ENCODE measurements at regions not wholly inside any gene's neighbourhood (a gene's known extent, or its start where the extent isn't known, plus 50 kb on each side); places are given as distances from the start of the nearest gene placed in this dataset.

GRCh38 chr1:116246174-116246573 lies 126.9 kb upstream of the ATP1A1 start:
- Histone ChIP-seq H3K79me2 (ENCODE audit: insufficient read depth, low read length) (no peaks in the 10 kb centered on the region), H3K9me3 (ENCODE audit: low read length) (no peaks in the 10 kb centered on the region), H3K4me3 (replicated peaks in 1 of 3; ENCODE audit: insufficient read depth in 1 of 3, low read depth in 2 of 3, low read length in 3 of 3) (no peak overlapping the region), H2AFZ (ENCODE audit: low read length) (no peak overlapping the region), H4K20me1 (ENCODE audit: insufficient read depth, low read length) (no peaks in the 10 kb centered on the region), H3K9ac (ENCODE audit: insufficient read depth, low read depth, low read length) (no peak overlapping the region), H3K27ac (ENCODE audit: extremely low read length, insufficient read depth, low read length) (no peak overlapping the region), H3K36me3 (replicated peaks in 1 of 2; ENCODE audit: control insufficient read depth in 1 of 2, insufficient read depth in 2 of 2, low read length in 2 of 2) (no peaks in the 10 kb centered on the region), H3K4me1 (ENCODE audit: insufficient read depth, low read length) (no peaks in the 10 kb centered on the region), H3K27me3 (ENCODE audit: control insufficient read depth in 1 of 2, insufficient read depth in 2 of 2, low read length in 2 of 2) (peaks cover 1 to 27% of the 10 kb centered on the region in 2 experiments; a peak in 4 of 5 replicates), H3K4me2 (ENCODE audit: low read depth, low read length) (no peak overlapping the region)
- ATAC-seq, result no peak
- no peak for FAIRE-seq
- CTCF ChIA-PET (ENCODE audit: low intra/inter-chr PET ratio, low total read pairs), result no interaction called here
- BruUV-seq (replicated peaks), result no TSS peak
- no peak for DNase-seq (ENCODE audit: low spot score)
- WGBS (ENCODE audit: low lambda C conversion rate), result 49% methylated on average over 3 of the region's 3 CpGs
- intact Hi-C loops (cut with micrococcal nuclease; ENCODE audit: unreplicated experiment), result no loop called here
- TF ChIP-seq FOXO1 (CRISPR knock-in tag; IDR thresholded peaks at IDR 0.05), result no peak
- TF ChIP-seq ZNF773 (CRISPR knock-in tag; IDR thresholded peaks at IDR 0.05; ENCODE audit: borderline replicate concordance), result no peak
- no peak for TF ChIP-seq ZNF547 (CRISPR knock-in tag; IDR thresholded peaks at IDR 0.05)
- no peak for TF ChIP-seq NKX3-1 (CRISPR knock-in tag; IDR thresholded peaks at IDR 0.05)
- TF ChIP-seq ZFP82 (CRISPR knock-in tag; IDR thresholded peaks at IDR 0.05; ENCODE audit: borderline replicate concordance), result no peak
- TF ChIP-seq IRX3 (CRISPR knock-in tag; IDR thresholded peaks at IDR 0.05; ENCODE audit: borderline replicate concordance, low read depth), result no peak
- TF ChIP-seq ZSCAN22 (CRISPR knock-in tag; IDR thresholded peaks at IDR 0.05), result no peak
- no peak for TF ChIP-seq KLF12 (CRISPR knock-in tag; IDR thresholded peaks at IDR 0.05; ENCODE audit: borderline replicate concordance)
- TF ChIP-seq RNF2 (conservative IDR thresholded peaks at IDR 0.05; ENCODE audit: low read depth), result no peak
- TF ChIP-seq, protein P1, sequence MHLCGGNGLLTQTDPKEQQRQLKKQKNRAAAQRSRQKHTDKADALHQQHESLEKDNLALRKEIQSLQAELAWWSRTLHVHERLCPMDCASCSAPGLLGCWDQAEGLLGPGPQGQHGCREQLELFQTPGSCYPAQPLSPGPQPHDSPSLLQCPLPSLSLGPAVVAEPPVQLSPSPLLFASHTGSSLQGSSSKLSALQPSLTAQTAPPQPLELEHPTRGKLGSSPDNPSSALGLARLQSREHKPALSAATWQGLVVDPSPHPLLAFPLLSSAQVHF (CRISPR knock-in tag; IDR thresholded peaks at IDR 0.05), result no peak
- in situ Hi-C loops (cut with HindIII; ENCODE audit: extremely low pct_ligation_motif_present, low pct_unique_long_range_greater_than_20kb), result no loop called here
- POLR2A ChIA-PET, result no interaction called here

GRCh38 chr1:116252271-116252670 lies 120.8 kb upstream of the ATP1A1 start:
- Histone ChIP-seq H3K4me1 (ENCODE audit: insufficient read depth, low read length) (peaks cover 4% of the 10 kb centered on the region; the same call in 1 of the 2 replicates), H3K4me3 (replicated peaks in 1 of 3; ENCODE audit: insufficient read depth in 1 of 3, low read depth in 2 of 3, low read length in 3 of 3) (no peak overlapping the region), H3K79me2 (ENCODE audit: insufficient read depth, low read length) (no peaks in the 10 kb centered on the region), H3K27me3 (ENCODE audit: control insufficient read depth in 1 of 2, insufficient read depth in 2 of 2, low read length in 2 of 2) (peaks cover 0 to 23% of the 10 kb centered on the region in 2 experiments; a peak in 1 of 5 replicates), H4K20me1 (ENCODE audit: insufficient read depth, low read length) (no peaks in the 10 kb centered on the region), H2AFZ (ENCODE audit: low read length) (no peak overlapping the region), H3K9me3 (ENCODE audit: low read length) (no peaks in the 10 kb centered on the region), H3K36me3 (replicated peaks in 1 of 2; ENCODE audit: control insufficient read depth in 1 of 2, insufficient read depth in 2 of 2, low read length in 2 of 2) (no peaks in the 10 kb centered on the region), H3K27ac (ENCODE audit: extremely low read length, insufficient read depth, low read length) (no peak overlapping the region), H3K9ac (ENCODE audit: insufficient read depth, low read depth, low read length) (no peak overlapping the region), H3K4me2 (ENCODE audit: low read depth, low read length) (no peak overlapping the region)
- intact Hi-C loops (cut with micrococcal nuclease; ENCODE audit: unreplicated experiment) (no loop called here), in situ Hi-C loops (cut with HindIII; ENCODE audit: extremely low pct_ligation_motif_present, low pct_unique_long_range_greater_than_20kb) (loop anchor here (25.0 kb wide), 1 partner anchor 90 kb away; no protein-coding TSS in a partner anchor)
- ChIA-PET CTCF (ENCODE audit: low intra/inter-chr PET ratio, low total read pairs) (no interaction called here), POLR2A (no interaction called here)
- no peak for DNase-seq (ENCODE audit: low spot score)
- no TSS peak for BruUV-seq (replicated peaks)
- FAIRE-seq, result no peak
- no peak for ATAC-seq
- WGBS (ENCODE audit: low lambda C conversion rate), result 0% methylated on average over 1 of the region's 1 CpG
- TF ChIP-seq FOXO1 (CRISPR knock-in tag; IDR thresholded peaks at IDR 0.05) (no peak), ZKSCAN1 (IDR thresholded peaks at IDR 0.05; ENCODE audit: low read length) (no peak), SUZ12 (IDR thresholded peaks at IDR 0.05; ENCODE audit: low read depth, low read length) (no peak), TBP (CRISPR knock-in tag; IDR thresholded peaks at IDR 0.05) (no peak), CEBPG (CRISPR knock-in tag; IDR thresholded peaks at IDR 0.05) (no peak), CEBPZ (IDR thresholded peaks at IDR 0.05; ENCODE audit: low read length) (no peak)
- TF ChIP-seq, protein P2, sequence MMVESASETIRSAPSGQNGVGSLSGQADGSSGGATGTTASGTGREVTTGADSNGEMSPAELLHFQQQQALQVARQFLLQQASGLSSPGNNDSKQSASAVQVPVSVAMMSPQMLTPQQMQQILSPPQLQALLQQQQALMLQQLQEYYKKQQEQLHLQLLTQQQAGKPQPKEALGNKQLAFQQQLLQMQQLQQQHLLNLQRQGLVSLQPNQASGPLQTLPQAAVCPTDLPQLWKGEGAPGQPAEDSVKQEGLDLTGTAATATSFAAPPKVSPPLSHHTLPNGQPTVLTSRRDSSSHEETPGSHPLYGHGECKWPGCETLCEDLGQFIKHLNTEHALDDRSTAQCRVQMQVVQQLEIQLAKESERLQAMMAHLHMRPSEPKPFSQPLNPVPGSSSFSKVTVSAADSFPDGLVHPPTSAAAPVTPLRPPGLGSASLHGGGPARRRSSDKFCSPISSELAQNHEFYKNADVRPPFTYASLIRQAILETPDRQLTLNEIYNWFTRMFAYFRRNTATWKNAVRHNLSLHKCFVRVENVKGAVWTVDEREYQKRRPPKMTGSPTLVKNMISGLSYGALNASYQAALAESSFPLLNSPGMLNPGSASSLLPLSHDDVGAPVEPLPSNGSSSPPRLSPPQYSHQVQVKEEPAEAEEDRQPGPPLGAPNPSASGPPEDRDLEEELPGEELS (CRISPR knock-in tag; IDR thresholded peaks at IDR 0.05), result no peak
